8988T (cell line): ENCODE measurements at regions not wholly inside any gene's neighbourhood (a gene's known extent, or its start where the extent isn't known, plus 50 kb on each side); places are given as distances from the start of the nearest gene placed in this dataset.

Experiments
- DNase-seq: peaks from one replicate; pipeline ENCODE4 v3.0.0; 2011

GRCh38 chrX:39456894-39457604, 640.7 kb downstream of the BCOR start:
- no peak for DNase-seq

GRCh38 chrX:39458779-39459178, 639.0 kb downstream of the BCOR start:
- no peak for DNase-seq

DNA sequence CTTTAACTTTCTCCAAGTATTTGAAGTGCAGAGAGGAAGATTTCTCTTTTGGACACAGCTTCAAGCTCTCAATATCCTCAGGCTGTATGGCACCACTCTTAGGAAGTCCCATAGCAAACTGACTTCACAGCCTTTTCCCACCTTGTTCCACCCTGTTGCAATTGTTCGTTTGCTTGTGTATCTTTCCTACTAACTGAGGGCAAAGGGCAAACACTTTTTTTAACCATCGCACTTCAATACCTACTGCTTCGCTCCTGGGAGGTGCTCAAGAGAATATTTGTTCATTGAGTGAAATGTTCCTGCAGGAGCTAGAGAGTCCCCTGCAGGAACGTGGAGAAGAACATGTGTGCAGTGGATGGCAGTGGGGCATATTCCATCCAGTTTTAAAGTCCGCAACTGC, 638.6 kb downstream of the BCOR start:
- no peak for DNase-seq

GRCh38 chrX:39459952-39460351, 637.8 kb downstream of the BCOR start:
- DNase-seq = no peak

- DNase-seq = no peak
Measured at GRCh38 chrX:39460499-39460898, 637.3 kb downstream of the BCOR start.

DNA sequence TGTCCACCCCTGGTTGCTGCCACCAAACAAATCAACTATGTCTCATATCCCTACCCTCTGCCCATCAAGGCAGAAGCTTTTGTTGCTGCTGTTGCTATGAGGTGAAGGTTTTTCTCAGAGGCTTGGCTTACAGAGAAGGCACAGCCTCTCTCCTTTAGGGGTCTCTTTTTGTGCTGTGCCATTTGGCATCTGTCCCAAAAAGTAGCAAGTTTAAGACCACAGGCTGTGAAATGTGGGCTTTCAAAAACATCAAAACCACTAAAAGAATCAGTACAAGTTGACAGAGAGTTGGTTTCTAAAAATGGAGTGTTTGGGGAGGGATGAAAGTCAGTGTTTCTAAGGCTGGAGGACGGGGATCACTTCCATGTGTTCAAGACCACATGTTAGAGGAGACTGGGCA, 634.9 kb downstream of the BCOR start:
- no peak for DNase-seq

GRCh38 chrX:39464253-39464652, 633.5 kb downstream of the BCOR start:
- no peak for DNase-seq

DNA sequence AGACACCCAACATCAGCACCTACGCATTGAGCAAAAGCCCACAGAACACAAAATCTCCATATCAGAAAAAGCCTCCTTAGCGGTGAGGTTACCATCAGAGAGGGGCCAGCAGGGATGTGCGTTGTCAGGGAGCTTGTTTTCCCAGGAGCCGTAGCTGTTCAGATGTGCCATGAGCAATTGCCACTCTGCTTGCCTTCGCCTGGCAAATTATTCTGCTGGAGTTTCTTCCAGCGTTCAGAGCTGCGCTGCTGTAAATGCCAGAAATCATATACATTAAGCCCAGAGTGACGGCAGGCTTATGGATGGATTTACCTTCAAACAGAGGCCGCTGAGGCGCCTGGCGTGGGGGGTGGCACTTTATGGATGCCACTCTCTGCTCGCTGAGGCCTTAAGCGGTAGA, 632.3 kb downstream of the BCOR start:
- no peak for DNase-seq

DNA sequence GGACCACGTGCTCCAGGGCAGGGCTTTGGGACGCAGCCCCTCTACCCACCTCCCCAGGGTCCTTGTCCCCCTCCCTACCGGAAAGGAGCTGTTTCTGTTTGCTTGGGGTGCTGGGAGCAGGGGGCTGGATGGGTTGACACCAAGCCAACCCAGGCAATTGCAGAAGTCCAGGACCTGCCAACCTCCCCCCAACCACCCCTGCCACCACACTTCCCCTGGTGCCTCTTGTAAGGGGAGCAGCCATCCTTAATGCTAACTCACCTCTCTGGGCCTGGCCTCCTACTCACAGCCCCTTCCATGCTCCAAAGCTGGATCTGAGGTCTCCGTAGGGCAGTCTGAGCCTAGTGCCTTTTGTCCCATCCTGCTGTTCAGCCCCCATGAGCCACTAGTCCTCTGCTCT, 631.9 kb downstream of the BCOR start:
- no peak for DNase-seq

GRCh38 chrX:39469126-39469525, 628.6 kb downstream of the BCOR start:
- DNase-seq = no peak

GRCh38 chrX:39470588-39471407, 627.0 kb downstream of the BCOR start:
- DNase-seq = no peak

GRCh38 chrX:39472161-39472560, 625.6 kb downstream of the BCOR start:
- DNase-seq = no peak

DNA sequence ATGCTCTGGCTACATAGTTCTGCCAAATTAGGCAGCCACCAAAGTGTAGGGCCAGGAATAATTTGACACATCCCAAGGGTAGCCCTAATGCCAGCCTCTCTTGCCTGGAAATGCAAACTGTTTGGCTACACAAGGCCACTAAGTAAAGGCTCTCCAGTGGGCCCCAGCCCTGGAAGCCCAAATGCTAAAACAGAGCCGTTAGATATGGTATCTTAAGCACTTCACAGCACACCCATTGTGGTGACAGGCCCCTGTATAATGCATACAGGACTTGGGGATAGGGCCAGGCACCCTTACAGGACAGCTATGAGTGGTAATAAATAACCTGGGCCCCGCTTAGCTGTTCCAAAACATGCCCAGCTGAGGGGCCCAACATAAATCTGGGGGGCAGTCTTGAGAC, 623.9 kb downstream of the BCOR start:
- no peak for DNase-seq

DNA sequence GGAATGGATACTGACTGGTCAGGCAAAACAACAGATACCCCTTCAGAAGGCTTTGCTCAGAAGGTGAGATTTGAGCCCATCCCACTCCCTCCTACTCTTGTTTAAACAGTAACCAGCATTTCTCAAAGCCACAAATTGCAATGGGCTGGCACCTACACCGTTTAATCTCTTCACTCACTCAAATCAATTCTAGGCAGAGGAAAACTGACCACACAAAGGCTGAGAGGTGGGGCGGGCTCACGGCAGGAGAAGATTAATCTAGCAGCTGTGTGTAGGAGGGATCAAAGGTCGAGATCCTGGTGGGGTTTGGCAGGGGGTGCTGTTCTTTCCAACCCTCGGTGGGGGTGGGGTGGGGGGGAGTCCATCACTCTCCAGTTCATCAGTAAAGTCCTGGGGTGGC, 622.4 kb downstream of the BCOR start:
- no peak for DNase-seq

- DNase-seq = no peak
Measured at GRCh38 chrX:39476604-39477021, 621.1 kb downstream of the BCOR start.

- no peak for DNase-seq
Measured at GRCh38 chrX:39477031-39477761, 620.6 kb downstream of the BCOR start.

GRCh38 chrX:39477762-39478120, 620.0 kb downstream of the BCOR start:
- DNase-seq = no peak

GRCh38 chrX:39479856-39480255, 617.9 kb downstream of the BCOR start:
- no peak for DNase-seq

DNA sequence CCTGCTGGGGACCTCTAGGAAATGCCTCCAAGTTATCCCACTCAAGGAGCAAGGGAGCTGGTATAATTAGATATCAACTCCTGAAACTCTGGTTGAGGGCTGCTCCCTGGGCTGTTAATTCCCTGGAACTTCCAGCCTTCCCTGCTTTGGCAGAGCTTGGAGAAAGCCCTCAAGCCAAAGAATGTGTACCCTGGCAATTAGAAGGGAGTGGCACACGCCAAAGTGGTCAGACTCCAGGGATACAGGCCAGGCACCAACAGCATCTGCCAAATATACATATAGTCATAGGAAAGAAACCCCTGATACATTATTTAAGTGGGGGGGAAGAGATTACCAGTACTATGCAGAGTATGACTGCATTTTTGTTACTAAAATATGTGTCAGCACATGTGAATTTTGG, 616.8 kb downstream of the BCOR start:
- DNase-seq = no peak

DNA sequence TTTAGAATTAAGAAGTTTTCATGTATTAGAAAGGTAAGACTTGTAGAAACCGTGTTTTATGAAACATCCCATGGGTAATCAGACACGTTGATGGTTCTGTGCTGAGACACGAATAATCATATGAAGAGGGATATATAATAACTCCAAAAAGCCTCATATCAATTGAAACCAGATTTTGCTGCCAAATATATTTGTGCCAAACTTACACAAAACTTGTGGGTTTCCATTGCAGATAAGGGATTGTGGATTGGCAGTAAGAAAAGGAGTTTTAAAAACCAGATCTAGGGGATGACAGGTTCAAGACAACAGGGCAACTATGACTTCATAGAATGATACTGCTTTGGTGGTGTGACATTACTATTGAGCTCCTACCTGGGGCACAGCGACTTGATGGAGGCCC, 616.1 kb downstream of the BCOR start:
- no peak for DNase-seq

DNA sequence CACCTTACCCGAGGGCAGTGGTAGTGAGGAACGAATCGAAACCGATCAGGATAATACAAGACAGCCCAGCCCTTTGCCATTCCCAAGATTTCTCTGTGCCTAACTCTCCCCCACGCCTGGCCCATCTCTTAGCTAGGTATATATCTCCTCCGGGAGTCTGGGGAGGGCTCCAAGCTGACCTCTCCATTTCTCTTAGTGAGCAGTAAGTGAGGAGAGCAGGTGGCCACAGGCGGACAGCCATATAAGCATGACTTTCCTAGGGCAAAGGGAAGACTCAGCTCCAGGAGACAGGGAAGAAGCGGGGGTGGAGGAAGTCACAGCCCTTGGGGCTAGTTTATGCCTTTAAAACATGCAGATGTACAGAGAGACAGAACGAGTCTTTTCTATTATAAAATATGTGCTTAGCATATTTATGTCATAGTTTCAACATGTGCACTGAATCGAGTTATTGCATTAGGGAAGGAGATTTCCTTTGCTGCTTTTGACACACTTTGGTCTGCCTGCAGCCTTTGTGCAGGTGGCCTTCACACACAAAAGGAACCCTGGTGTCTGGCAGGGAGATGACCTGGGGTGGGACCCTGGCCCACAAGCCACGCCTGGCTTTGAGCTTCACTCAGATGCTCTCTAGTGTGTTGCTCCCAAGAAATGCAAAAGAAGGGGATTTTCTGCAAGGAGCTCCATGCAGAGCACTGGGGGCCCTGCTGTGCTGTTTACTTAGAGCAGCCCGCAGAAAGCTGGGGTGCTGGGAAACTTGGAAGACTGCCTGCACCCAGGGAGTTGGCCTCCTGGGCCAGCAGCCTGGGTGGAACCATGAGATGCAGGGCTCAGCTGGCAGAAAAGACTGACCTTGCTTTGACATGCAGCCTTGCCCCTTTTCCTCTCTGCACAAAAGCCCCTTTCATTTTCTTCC, 613.3 kb downstream of the BCOR start:
- DNase-seq = no peak

DNA sequence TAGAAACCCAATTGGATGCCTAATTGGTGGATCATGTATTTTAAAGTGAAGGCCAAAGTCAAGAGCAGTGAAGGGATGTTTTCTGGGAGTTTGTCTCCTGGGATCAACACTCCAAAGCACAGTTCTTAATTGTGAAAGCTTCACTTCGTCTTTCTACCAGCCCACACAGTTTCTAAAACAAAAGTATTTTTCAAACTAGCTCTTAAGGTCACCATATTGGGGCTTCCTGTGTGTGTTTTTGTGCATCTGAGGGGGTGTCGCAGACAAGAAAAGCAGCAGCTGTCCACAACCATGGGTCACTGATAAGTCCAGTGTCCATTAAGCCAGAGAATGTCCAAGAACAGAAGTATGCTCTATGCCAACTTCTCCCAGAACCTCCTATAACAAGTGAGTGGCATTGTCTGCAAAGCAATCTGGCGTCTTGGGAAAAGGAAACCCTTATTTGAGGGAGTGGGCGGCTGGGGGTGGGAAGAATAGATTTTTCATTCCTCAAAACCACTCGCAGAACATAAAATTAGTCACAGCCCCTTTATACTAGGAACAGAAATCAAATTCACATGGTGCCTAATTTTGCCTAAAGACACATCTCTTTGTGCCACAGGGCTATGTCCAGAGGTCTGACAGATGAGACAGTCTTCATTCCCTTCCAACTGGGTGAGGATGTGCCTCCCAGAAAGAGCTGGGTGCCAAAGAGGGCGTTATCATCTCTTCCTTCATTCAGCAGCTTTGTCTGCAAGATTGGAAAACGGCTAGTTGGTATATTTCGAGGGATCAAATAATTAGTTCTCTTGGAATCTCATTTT, 610.4 kb downstream of the BCOR start:
- DNase-seq = no peak
